Spleen (tissue), 11 donors: ENCODE measurements at regions not wholly inside any gene's neighbourhood (a gene's known extent, or its start where the extent isn't known, plus 50 kb on each side); places are given as distances from the start of the nearest gene placed in this dataset.

ENCODE experiments used
- DNase-seq: peaks from one replicate; pipeline ENCODE4 v3.0.0-alpha.2; 2020
- H3K27ac ChIP-seq, 8 donors: fragments of 200-600 bp; sonication (generic) in 7 of 8; 1 replicate in 4 of 8; 2 replicates in 4 of 8; pipeline versions ENCODE4 v1.5.0 to v1.8.0; 2016 to 2021; ENCODE audit warnings: inconsistent platforms in 4 of 8, mild to moderate bottlenecking in 4 of 8, moderate library complexity in 1 of 8
- H3K27me3 ChIP-seq, 7 donors: fragments of 200-600 bp; sonication (generic) in 6 of 7; replicated peaks in 1 of 7; 1 replicate in 4 of 7; 2 replicates in 3 of 7; pipeline versions ENCODE4 v1.5.0 to v1.8.0; 2016 to 2021; ENCODE audit warnings: inconsistent platforms in 3 of 7, mild to moderate bottlenecking in 1 of 7
- H3K36me3 ChIP-seq, 6 donors: fragments of 200-600 bp; sonication (generic) in 5 of 6; 1 replicate in 4 of 6; 2 replicates in 2 of 6; pipeline versions ENCODE4 v1.5.0 to v1.8.0; 2016 to 2021; ENCODE audit warnings: inconsistent platforms in 2 of 6
- H3K4me1 ChIP-seq, 6 donors: fragments of 200-600 bp; sonication (generic) in 5 of 6; 1 replicate in 3 of 6; 2 replicates in 3 of 6; pipeline versions ENCODE4 v1.5.0 to v1.8.0; 2016 to 2021; ENCODE audit warnings: inconsistent platforms in 3 of 6
- H3K4me3 ChIP-seq, 8 donors: fragments of 200-600 bp; sonication (generic) in 7 of 8; 1 replicate in 4 of 8; 2 replicates in 4 of 8; pipeline versions ENCODE4 v1.5.0 to v1.8.0; 2016 to 2021; ENCODE audit warnings: inconsistent platforms in 4 of 8, mild to moderate bottlenecking in 4 of 8, moderate library complexity in 2 of 8
- H3K9me3 ChIP-seq, 8 donors: fragments of 200-600 bp; sonication (generic) in 7 of 8; 1 replicate in 4 of 8; 2 replicates in 4 of 8; pipeline versions ENCODE4 v1.5.0 to v1.8.0; 2016 to 2021; ENCODE audit warnings: inconsistent platforms in 4 of 8
- POLR2A ChIP-seq, 3 donors: fragments of 450-650 bp; IDR thresholded peaks; one replicate each; pipeline ENCODE4 v1.5.1; 2017; ENCODE audit warnings: antibody characterized with exemption in 3 of 3, mild to moderate bottlenecking in 1 of 3
- POLR2AphosphoS5 ChIP-seq, 3 donors: sonication (generic); formaldehyde crosslinking; IDR thresholded peaks; one replicate each; pipeline ENCODE4 v1.5.1; 2017; ENCODE audit warnings: antibody characterized with exemption in 3 of 3
- WGBS, 5 donors: extraction: QIAGEN DNeasy Blood & Tissue Kit in 3 of 5; methylation state at CpG; one replicate each; pipeline versions ENCODE4 v1.1.5 to v1.1.7; 2013 to 2018; 5-methylcytosine and 5-hydroxymethylcytosine counted together
- intact Hi-C: fragments of 100-400 bp; cut with DNase I; formaldehyde crosslinking; loops from one replicate; pipeline ENCODE4 v1.15.0; 2023; ENCODE audit warnings: low total_unique reads
- TF ChIP-seq, protein P1 (sequence below), 11 experiments: fragments of 200-600 bp in 7 of 11; fragments of 450-650 bp in 4 of 11; sonication (generic) in 4 of 11; IDR thresholded peaks in 8 of 11; conservative IDR thresholded peaks in 3 of 11; 1 replicate in 7 of 11; 2 replicates in 4 of 11; pipeline versions ENCODE4 v1.4.0 to v1.8.0; 2016 to 2021; ENCODE audit warnings: antibody characterized with exemption in 11 of 11, inconsistent platforms in 4 of 11, mild to moderate bottlenecking in 1 of 11
- donor health status: healthy with polysubstance abuse.
- donor health status: DM: no; HTN: no; CAD: no; lungs with moderate emphysema.
- donor health status: DM: no; HTN: no; CAD: no.
- donor health status: Bipolar disorder and iron deficiency.
- donor health status: healthy.
- donor health status: DM: no; HTN: no; CAD: no.
- donor health status: DM: yes; HTN: yes; CAD: no.

DNA sequence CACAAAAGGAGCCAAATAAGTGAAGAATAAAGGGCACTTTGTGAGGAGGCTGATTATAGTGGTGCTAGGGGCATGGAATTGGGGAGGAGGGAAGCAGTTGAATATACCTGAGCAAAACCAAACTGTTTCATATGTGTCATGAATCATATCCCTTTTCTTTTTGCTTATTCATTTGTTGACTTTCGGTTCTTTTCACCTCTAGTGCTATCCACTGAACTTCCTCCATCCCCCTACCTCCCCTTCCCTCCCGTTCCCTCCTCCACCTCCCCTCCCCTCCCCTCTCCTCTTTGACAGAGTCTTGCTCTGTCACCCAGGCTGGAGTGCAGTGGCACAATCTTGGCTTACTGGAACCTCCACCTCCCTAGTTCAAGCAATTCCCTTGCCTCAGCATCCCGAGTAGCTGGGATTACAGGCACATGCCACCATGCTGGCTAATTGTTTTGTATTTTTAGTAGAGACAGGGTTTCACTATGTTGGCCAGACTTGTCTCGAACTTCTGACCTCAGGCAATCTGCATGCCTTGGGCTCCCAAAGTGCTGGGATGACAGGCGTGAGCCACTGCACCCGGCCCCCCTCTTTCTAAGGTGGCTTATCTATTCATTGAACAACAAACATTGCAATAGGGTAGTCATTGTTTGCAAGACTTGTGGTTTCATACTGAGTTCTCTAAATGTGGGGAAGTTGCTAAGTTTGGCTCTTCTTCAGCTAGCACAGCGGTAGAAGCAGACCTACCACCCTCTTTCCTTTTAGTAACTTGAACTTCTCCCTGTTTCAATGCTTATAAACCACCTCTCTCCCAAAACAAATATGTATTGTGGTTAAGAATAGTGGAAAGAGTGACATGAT, 150.4 kb upstream of the PRPS1L1 start:
- peak; percentile 83 for DNase-seq
- intact Hi-C loops: no loop called here
- Histone ChIP-seq H3K36me3 (no peaks in the 10 kb centered on the region), H3K27me3 (no peaks in the 10 kb centered on the region), H3K9me3 (no peaks in the 10 kb centered on the region), H3K27ac (peak overlapping the region; percentile 10 to 89 (median 78)), H3K4me1 (peaks cover 0 to 32% (median 16%) of the 10 kb centered on the region in 6 donors), H3K4me3 (peak overlapping the region in 1 of 8 donors; percentile 58)
- WGBS, 5 donors: 23 to 49% (median 32%) methylated on average over 7 of the region's 7 CpGs
- TF ChIP-seq, protein P1, sequence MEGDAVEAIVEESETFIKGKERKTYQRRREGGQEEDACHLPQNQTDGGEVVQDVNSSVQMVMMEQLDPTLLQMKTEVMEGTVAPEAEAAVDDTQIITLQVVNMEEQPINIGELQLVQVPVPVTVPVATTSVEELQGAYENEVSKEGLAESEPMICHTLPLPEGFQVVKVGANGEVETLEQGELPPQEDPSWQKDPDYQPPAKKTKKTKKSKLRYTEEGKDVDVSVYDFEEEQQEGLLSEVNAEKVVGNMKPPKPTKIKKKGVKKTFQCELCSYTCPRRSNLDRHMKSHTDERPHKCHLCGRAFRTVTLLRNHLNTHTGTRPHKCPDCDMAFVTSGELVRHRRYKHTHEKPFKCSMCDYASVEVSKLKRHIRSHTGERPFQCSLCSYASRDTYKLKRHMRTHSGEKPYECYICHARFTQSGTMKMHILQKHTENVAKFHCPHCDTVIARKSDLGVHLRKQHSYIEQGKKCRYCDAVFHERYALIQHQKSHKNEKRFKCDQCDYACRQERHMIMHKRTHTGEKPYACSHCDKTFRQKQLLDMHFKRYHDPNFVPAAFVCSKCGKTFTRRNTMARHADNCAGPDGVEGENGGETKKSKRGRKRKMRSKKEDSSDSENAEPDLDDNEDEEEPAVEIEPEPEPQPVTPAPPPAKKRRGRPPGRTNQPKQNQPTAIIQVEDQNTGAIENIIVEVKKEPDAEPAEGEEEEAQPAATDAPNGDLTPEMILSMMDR (IDR thresholded peaks at IDR 0.05 in 8 of 11, conservative IDR thresholded peaks at IDR 0.05 in 3 of 11): no peak
- TF ChIP-seq POLR2AphosphoS5 (IDR thresholded peaks at IDR 0.05) (no peak), POLR2A (IDR thresholded peaks at IDR 0.05) (no peak)

DNA sequence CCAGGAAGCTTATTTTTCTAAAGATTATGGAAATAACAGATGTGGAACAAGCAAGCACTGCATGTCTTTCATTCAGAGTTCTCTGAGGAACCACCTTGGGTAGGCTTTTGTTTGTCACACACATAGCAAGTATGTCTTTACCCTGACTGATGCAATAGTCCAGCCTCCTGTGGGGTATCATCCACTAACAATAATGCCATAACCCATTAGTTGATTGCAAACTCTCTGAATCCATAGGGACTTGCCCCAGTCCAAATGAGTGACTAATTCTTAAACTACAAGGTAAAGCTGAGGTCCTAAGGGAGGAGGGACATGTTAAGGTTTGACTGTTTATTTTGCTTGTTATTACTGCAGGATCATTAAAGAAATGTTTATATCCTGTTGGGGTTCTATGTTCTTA, 151.4 kb upstream of the PRPS1L1 start:
- peak overlapping the region in 1 of 8 donors; percentile 58 for H3K4me3 ChIP-seq
- peak overlapping the region in 7 of 8 donors; percentile 58 to 89 (median 82) for H3K27ac ChIP-seq
- DNase-seq: no peak
- intact Hi-C loops: no loop called here
- H3K9me3 ChIP-seq: no peaks in the 10 kb centered on the region
- peaks cover 0 to 32% (median 16%) of the 10 kb centered on the region in 6 donors for H3K4me1 ChIP-seq
- TF ChIP-seq, protein P1 (IDR thresholded peaks at IDR 0.05 in 8 of 11, conservative IDR thresholded peaks at IDR 0.05 in 3 of 11): no peak
- TF ChIP-seq POLR2A (IDR thresholded peaks at IDR 0.05) (no peak), POLR2AphosphoS5 (IDR thresholded peaks at IDR 0.05) (no peak)
- no peaks in the 10 kb centered on the region for H3K36me3 ChIP-seq
- no peaks in the 10 kb centered on the region for H3K27me3 ChIP-seq

DNA sequence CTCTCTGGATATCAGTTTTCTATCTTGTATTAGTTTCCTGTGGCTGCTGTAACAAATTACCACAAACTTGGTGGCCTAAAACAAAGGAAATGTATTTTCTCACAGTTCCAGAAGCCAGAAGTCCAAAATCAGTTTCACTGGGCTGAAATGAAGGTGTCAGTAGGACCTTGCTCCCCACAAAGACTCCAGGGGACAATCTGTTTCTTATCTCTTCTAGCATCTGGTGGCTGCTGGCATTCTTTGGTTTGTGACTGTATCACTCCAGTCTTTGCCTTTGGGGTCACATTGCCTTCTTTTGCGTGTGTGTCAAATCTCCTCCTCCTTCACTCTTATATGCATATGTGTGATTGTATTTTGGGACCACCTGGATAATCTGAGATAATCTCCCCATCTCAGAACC, 153.0 kb upstream of the PRPS1L1 start:
- H3K27ac ChIP-seq: no peak overlapping the region
- peaks cover 0 to 32% (median 16%) of the 10 kb centered on the region in 6 donors for H3K4me1 ChIP-seq
- H3K9me3 ChIP-seq: no peaks in the 10 kb centered on the region
- H3K27me3 ChIP-seq: no peaks in the 10 kb centered on the region
- WGBS, 5 donors: 61 to 76% (median 70%) methylated on average over 1 of the region's 1 CpG
- intact Hi-C loops: no loop called here
- TF ChIP-seq, protein P1 (IDR thresholded peaks at IDR 0.05 in 8 of 11, conservative IDR thresholded peaks at IDR 0.05 in 3 of 11): no peak
- TF ChIP-seq POLR2A (IDR thresholded peaks at IDR 0.05) (no peak), POLR2AphosphoS5 (IDR thresholded peaks at IDR 0.05) (no peak)
- no peaks in the 10 kb centered on the region for H3K36me3 ChIP-seq
- H3K4me3 ChIP-seq: no peak overlapping the region
- DNase-seq: no peak

DNA sequence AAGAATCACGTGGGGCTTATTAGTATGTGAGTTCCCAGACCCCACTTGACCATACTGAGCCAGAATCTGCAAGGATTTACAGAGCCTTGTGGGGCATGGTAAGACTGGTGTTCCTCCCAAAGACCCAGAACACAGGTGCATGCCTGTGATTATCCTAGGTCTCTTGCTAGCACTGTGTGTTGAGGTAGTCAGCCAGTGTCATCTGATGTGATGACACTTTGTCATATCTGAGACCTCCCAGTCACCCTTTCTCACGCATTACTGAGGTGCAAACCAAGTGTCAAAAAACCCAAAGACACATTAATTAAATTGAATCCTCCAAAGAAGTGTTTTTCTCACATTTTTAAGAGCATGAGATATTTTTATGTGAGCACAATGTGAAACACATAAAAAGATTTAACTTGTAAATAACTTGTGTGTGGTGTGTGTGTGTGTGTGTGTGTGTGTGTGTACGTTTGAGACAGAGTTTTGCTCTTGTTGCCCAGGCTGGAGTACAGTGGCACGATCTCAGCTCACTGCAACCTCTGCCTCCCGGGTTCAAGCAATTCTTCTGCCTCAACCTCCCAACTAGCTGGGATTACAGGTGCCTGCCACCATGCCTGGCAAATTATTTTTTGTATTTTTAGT, 162.0 kb upstream of the PRPS1L1 start:
- H3K9me3 ChIP-seq: peaks cover 0 to 5% (median 0%) of the 10 kb centered on the region in 8 donors
- intact Hi-C loops: no loop called here
- H3K27ac ChIP-seq: no peak overlapping the region
- no peaks in the 10 kb centered on the region for H3K36me3 ChIP-seq
- 73 to 86% (median 85%) methylated on average over 5 of the region's 5 CpGs for WGBS, 5 donors
- DNase-seq: no peak
- peaks cover 0 to 6% (median 0%) of the 10 kb centered on the region in 6 donors for H3K4me1 ChIP-seq
- H3K27me3 ChIP-seq: no peaks in the 10 kb centered on the region
- TF ChIP-seq POLR2A (IDR thresholded peaks at IDR 0.05) (no peak), POLR2AphosphoS5 (IDR thresholded peaks at IDR 0.05) (no peak)
- H3K4me3 ChIP-seq: no peak overlapping the region
